Activated CD4-positive, alpha-beta T cell treated with anti-CD3 and anti-CD28 coated beads, Interleukin-2, amount 50 U/mL, for 4 hours (primary cell): ENCODE measurements at regions not wholly inside any gene's neighbourhood (a gene's known extent, or its start where the extent isn't known, plus 50 kb on each side); places are given as distances from the start of the nearest gene placed in this dataset.

Experiments
- DNase-seq, 2 experiments: peaks; one replicate each; pipeline ENCODE4 v3.0.0-alpha.2; 2020

DNA sequence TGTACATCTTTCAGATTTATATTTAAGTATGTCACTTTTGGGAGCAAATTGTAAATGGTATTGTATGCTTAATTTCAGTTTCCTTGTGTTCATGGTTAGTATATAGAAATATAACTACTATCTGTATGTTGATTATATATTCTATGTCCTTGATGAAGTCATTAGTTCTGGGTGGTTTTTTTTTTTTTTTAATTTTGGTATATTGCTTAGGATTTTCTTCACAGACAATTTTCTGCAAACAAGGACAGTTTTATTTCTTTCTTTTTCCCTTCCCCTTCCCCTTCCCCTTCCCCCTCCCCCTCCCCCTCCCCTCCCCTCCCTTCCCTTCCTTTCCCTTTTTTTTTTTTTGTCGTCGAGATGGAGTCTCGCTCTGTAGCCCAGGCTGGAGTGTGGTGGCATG, 430.0 kb downstream of the TYW1 start:
- no peak for DNase-seq

DNA sequence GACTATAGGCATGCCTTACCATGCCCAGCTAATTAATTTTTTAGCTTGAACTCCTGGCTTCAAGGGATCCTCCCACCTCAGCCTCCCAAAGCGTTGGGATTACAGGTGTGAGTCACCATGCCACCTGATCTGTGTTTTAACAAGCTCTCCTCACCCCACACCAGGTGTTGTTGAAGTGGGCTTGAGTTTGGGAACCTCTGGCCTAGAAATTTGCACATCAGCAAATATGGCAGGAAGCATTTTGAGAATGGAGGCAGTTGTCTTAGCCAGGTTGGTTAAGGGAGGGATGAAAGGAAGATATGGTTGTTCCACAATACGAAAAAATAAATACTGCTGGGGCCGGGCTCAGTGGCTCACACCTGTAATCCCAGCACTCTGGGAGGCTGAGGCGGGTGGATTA, 433.1 kb downstream of the TYW1 start:
- DNase-seq = no peak

GRCh38 chr7:67432536-67433234, 436.1 kb downstream of the TYW1 start:
- no peak for DNase-seq

DNA sequence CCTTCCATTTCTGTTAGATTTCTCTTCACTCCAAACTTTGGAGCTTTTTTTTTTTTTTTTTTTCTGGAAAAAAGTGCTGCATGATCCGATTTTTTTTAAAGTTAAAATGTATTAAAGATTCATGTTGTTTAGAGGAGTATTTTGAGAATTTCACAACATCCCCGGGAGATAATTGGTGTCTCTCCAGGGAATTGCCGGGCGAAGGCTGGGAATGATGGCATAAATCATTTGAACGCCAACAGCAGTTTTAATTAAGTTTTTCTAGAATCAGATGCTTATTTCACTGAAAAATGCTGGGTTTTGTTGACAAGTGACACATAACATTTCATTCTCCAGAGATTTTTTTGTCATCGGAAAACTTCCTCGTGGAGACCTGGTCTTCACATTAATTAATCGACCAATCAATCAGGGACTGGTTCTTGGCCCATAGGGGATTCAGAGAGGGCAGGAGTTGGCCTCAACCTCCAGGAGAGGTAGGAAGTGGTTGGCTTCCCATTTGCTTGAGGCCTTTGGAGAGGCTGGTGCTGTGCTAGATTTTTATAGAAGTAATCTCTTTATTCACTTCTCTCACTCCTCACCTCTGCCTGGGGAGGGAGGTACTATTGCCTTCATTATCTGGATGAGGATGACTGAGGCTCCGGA, 439.4 kb downstream of the TYW1 start:
- no peak for DNase-seq

- no peak for DNase-seq
These were observed 441.7 kb downstream of the TYW1 start for GRCh38 chr7:67438198-67438882.

- DNase-seq = no peak
These were observed 442.4 kb downstream of the TYW1 start for GRCh38 chr7:67438913-67439505.

- DNase-seq = no peak
These were observed 443.7 kb downstream of the TYW1 start for GRCh38 chr7:67440321-67440720.

GRCh38 chr7:67445728-67446127, 449.1 kb downstream of the TYW1 start:
- no peak for DNase-seq

DNA sequence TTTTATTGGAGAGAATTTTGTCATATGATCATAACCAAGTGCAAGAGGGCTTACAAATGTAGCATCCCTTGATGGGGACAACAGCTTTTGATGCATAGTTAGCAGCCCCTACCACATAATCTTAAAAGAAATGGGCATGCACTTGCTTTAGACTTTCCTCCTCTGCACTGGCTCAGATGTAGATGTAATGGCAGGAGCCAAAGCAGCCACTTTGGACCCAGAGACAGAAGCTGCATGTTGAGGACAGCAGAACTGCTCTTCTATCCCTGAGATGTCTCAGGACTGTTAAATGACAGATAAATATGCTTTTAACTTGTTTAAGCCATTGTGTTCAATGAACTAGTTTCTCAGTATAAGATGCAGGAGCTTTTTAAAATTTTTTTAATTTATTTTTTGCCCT, 450.7 kb downstream of the TYW1 start:
- DNase-seq = no peak

GRCh38 chr7:67448271-67448670, 451.6 kb downstream of the TYW1 start:
- DNase-seq = no peak

- no peak for DNase-seq
These were observed 453.5 kb downstream of the TYW1 start for GRCh38 chr7:67450171-67450570.

DNA sequence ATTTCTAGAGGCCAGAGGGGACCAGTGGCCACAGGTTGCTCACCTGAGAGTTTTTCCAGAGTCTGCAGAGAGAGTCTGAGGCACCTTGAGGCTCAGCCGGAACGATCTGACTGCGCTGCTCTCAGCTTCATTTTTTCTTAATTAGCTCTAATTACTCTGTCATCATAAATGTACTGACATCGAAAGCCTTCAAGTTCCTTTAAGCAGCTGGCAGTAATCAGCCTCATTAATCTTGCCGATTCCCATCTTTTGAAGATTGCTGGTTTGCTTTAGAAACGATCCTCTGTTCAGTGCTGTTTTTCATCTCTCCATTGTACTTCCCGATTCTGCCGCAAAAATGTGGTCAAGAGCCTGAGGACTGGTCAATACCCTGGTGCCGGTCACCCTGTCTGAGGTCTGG, 454.7 kb downstream of the TYW1 start:
- DNase-seq = no peak

- DNase-seq = no peak
These were observed 455.9 kb downstream of the TYW1 start for GRCh38 chr7:67452516-67453026.

DNA sequence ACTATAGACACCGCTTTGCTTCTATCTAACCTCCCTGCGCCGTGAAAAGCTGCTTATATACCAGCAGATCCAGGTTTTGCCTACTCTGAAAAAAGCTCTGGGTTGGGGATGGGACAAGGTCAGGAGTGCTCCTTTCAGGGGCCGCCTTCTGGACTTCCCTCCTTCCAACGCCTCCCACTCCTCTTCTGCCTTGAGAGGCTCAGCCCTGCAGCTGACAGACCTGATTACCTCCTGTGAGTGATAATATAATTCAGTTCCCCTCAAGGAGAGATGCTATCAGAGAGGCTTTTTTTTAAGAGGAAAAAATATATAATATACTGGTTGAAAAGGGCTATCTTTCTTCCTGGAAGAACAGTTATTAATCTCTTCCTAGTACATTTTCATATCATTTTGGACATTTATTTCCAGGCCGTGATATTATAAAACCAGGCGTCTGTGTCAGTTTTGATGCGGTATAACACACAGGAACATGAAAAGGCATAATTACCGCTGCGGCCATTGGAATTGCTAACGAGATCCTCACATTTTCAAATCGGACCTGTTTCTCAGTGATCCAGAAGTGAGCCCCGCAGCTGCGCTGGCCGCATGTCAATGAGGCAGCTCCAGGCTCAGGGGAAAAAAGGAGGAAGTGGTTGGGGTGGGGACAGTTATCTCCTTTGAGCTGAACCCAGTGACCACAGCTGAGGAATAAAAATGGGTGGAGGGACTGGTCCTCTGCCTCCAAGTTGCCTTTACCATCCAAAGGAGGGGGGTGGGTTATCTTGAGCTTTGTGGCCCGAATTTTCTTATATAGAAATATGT, 457.1 kb downstream of the TYW1 start:
- DNase-seq = no peak

DNA sequence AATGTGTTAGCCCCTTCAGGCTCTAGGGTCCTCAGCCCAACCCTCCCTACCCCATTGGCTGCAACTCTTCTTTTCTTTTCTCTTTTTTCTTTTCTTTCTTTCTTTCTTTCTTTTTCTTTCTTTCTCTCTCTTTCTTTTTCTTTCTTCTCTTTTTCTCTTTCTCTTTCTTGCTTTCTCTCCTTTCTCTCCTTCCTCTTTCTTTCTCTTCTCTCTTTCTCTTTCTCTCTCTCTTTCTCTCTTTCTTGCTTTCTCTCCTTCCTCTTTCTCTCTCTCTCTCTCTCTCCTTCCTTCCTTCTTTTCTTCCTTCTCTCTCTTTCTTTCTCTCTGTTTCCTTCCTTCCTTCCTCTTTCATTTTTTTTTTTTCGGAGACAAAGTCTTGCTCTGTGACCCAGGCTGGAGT, 458.9 kb downstream of the TYW1 start:
- no peak for DNase-seq

DNA sequence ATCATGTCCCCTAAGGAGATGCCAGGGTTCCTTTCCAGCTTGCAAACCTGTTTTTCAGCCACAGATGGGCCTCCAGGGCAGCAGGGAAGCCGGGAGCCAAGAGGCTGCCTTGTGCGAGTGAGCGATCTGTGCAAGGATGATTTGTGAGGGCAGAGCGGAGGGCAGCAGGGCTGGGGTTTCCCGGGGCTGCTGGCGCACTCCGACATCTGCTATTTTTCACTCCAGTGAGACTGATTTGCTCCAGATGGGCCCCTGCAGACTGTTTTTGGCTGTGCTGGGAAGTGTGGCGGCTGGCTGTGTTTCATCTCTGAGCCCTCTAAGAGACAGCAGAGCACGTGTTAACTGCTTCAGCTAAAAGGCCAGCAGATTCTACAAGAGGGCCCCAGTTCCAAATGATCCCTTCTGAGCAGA, 466.2 kb downstream of the TYW1 start:
- DNase-seq = no peak

GRCh38 chr7:67463316-67463715, 466.7 kb downstream of the TYW1 start:
- no peak for DNase-seq

- no peak for DNase-seq
These were observed 467.4 kb downstream of the TYW1 start for GRCh38 chr7:67463983-67464382.

DNA sequence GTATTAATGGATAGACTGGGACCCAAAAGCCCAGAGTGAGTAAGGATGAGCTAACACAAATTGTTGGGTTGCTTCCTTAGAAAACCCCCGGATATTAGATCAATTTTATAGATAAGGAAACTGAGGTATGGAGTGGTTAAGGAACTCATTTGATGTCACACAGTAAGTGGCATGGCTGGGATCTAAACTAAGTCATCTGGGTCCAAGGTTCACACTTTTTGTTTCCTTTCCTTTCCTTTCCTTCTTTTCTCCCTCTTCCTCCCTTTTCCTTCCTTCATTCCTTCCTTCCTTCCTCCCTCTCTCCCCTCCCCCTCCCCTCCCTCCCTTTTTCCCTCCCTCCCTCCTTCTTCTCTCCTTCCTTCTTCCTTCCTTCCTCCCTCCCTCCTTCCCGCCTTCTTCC, 469.5 kb downstream of the TYW1 start:
- DNase-seq = no peak

DNA sequence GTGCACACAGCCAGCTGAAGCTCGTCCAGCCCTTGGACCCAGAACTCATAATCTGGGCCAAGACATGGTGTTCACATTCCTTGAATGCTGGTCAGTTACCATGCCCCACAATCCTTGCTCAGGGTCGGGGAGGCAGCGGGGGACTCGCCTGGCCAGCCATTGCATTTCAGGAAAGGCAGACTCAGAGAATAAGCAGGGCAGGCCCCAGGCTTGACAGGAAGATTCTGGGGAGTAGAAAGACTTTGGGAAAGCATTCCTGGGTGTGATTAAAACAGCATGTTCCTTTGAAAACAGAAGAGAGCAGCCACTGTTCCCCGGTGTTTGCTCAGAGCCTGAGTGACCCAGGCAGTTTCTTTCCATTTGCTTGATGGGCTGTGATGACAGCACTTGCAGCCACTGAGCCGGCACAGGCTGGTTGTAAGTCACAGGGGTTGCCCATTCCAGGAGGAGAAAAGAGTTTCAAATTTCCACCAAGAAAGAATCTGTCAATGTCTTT, 473.7 kb downstream of the TYW1 start:
- no peak for DNase-seq

DNA sequence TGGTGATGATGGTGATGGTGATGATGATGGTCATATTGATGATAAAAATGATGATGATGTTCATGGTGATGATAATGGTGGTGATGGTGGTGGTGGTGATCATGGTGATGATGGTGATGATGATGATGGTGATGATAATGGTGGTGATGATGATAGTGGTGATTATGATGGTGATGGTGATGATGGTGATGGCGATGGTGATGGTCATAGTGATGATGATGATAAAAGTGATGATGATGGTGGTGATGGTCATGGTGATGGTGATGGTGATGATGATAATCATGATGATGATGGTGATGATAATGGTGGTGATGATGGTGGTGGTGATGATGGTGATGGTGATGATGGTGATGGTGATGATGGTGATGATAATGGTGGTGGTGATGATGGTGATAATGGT, 478.7 kb downstream of the TYW1 start:
- DNase-seq = no peak

DNA sequence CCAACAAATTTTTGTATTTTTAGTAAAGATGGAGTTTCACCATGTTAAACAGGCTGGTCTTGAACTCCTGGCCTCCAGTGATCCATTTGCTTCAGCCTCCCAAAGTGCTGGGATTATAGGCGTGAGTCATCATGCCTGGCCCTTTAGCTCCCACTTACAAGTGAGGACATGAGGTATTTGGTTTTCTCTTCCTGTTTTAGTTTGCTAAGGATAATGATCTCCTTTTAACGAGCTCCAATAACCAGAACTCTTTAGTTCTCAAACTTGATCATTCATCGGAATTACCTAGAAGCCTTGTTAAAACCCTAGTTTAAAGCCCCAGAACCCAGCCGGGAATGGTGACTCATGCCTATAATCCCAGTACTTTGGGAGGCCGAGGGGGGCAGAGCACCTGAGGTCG, 481.4 kb downstream of the TYW1 start:
- no peak for DNase-seq
